ENCODE measurements at regions not wholly inside any gene's neighbourhood (a gene's known extent, or its start where the extent isn't known, plus 50 kb on each side); places are given as distances from the start of the nearest gene placed in this dataset.

- no peak overlapping the region for H3K9ac ChIP-seq (ENCODE audit: low read length)
- no peaks in the 10 kb centered on the region for H3K27me3 ChIP-seq (ENCODE audit: control insufficient read depth, insufficient read depth, low read length)
- H3K9me3 ChIP-seq (ENCODE audit: control insufficient read depth, low read length), result peaks cover 7% of the 10 kb centered on the region
- H3K4me3 ChIP-seq (ENCODE audit: low read length), result no peak overlapping the region
- H3K36me3 ChIP-seq (ENCODE audit: control insufficient read depth, insufficient read depth, low read length), result no peaks in the 10 kb centered on the region
- H3K4me1 ChIP-seq (ENCODE audit: control insufficient read depth, insufficient read depth, low read length), result no peaks in the 10 kb centered on the region
Measured at GRCh38 chr3:72223628-72224027, 438.7 kb upstream of the PROK2 start.

- Histone ChIP-seq H3K4me1 (ENCODE audit: control insufficient read depth, insufficient read depth, low read length) (no peaks in the 10 kb centered on the region), H3K36me3 (ENCODE audit: control insufficient read depth, insufficient read depth, low read length) (no peaks in the 10 kb centered on the region), H3K9ac (ENCODE audit: low read length) (no peak overlapping the region), H3K27me3 (ENCODE audit: control insufficient read depth, insufficient read depth, low read length) (no peaks in the 10 kb centered on the region), H3K4me3 (ENCODE audit: low read length) (no peak overlapping the region), H3K9me3 (ENCODE audit: control insufficient read depth, low read length) (peaks cover 7% of the 10 kb centered on the region)
Measured at GRCh38 chr3:72223116-72223515, 438.2 kb upstream of the PROK2 start.

- Histone ChIP-seq H3K9ac (ENCODE audit: low read length) (no peak overlapping the region), H3K9me3 (ENCODE audit: control insufficient read depth, low read length) (peaks cover 7% of the 10 kb centered on the region), H3K4me1 (ENCODE audit: control insufficient read depth, insufficient read depth, low read length) (no peaks in the 10 kb centered on the region), H3K36me3 (ENCODE audit: control insufficient read depth, insufficient read depth, low read length) (no peaks in the 10 kb centered on the region), H3K4me3 (ENCODE audit: low read length) (no peak overlapping the region), H3K27me3 (ENCODE audit: control insufficient read depth, insufficient read depth, low read length) (no peaks in the 10 kb centered on the region)
Measured at GRCh38 chr3:72222410-72222809, 437.5 kb upstream of the PROK2 start.

GRCh38 chr3:72220946-72221345, 436.0 kb upstream of the PROK2 start:
- no peaks in the 10 kb centered on the region for H3K4me1 ChIP-seq (ENCODE audit: control insufficient read depth, insufficient read depth, low read length)
- no peaks in the 10 kb centered on the region for H3K27me3 ChIP-seq (ENCODE audit: control insufficient read depth, insufficient read depth, low read length)
- H3K9me3 ChIP-seq (ENCODE audit: control insufficient read depth, low read length), result peaks cover 7% of the 10 kb centered on the region
- H3K9ac ChIP-seq (ENCODE audit: low read length), result no peak overlapping the region
- H3K4me3 ChIP-seq (ENCODE audit: low read length), result no peak overlapping the region
- no peaks in the 10 kb centered on the region for H3K36me3 ChIP-seq (ENCODE audit: control insufficient read depth, insufficient read depth, low read length)

GRCh38 chr3:72219752-72220151, 434.8 kb upstream of the PROK2 start:
- H3K27me3 ChIP-seq (ENCODE audit: control insufficient read depth, insufficient read depth, low read length), result no peaks in the 10 kb centered on the region
- H3K4me1 ChIP-seq (ENCODE audit: control insufficient read depth, insufficient read depth, low read length), result no peaks in the 10 kb centered on the region
- no peaks in the 10 kb centered on the region for H3K36me3 ChIP-seq (ENCODE audit: control insufficient read depth, insufficient read depth, low read length)
- no peak overlapping the region for H3K9ac ChIP-seq (ENCODE audit: low read length)
- peaks cover 7% of the 10 kb centered on the region for H3K9me3 ChIP-seq (ENCODE audit: control insufficient read depth, low read length)
- no peak overlapping the region for H3K4me3 ChIP-seq (ENCODE audit: low read length)

- Histone ChIP-seq H3K9ac (ENCODE audit: low read length) (no peak overlapping the region), H3K27me3 (ENCODE audit: control insufficient read depth, insufficient read depth, low read length) (no peaks in the 10 kb centered on the region), H3K9me3 (ENCODE audit: control insufficient read depth, low read length) (no peaks in the 10 kb centered on the region), H3K36me3 (ENCODE audit: control insufficient read depth, insufficient read depth, low read length) (no peaks in the 10 kb centered on the region), H3K4me1 (ENCODE audit: control insufficient read depth, insufficient read depth, low read length) (no peaks in the 10 kb centered on the region), H3K4me3 (ENCODE audit: low read length) (no peak overlapping the region)
Measured at GRCh38 chr3:72217570-72217969, 432.6 kb upstream of the PROK2 start.

GRCh38 chr3:72214066-72214951, 429.4 kb upstream of the PROK2 start:
- Histone ChIP-seq H3K36me3 (ENCODE audit: control insufficient read depth, insufficient read depth, low read length) (no peaks in the 10 kb centered on the region), H3K27me3 (ENCODE audit: control insufficient read depth, insufficient read depth, low read length) (no peaks in the 10 kb centered on the region), H3K9ac (ENCODE audit: low read length) (no peak overlapping the region), H3K9me3 (ENCODE audit: control insufficient read depth, low read length) (no peaks in the 10 kb centered on the region), H3K4me3 (ENCODE audit: low read length) (no peak overlapping the region), H3K4me1 (ENCODE audit: control insufficient read depth, insufficient read depth, low read length) (no peaks in the 10 kb centered on the region)

GRCh38 chr3:72213296-72214065, 428.5 kb upstream of the PROK2 start:
- H3K9ac ChIP-seq (ENCODE audit: low read length), result no peak overlapping the region
- H3K27me3 ChIP-seq (ENCODE audit: control insufficient read depth, insufficient read depth, low read length), result no peaks in the 10 kb centered on the region
- no peaks in the 10 kb centered on the region for H3K9me3 ChIP-seq (ENCODE audit: control insufficient read depth, low read length)
- no peaks in the 10 kb centered on the region for H3K4me1 ChIP-seq (ENCODE audit: control insufficient read depth, insufficient read depth, low read length)
- no peak overlapping the region for H3K4me3 ChIP-seq (ENCODE audit: low read length)
- no peaks in the 10 kb centered on the region for H3K36me3 ChIP-seq (ENCODE audit: control insufficient read depth, insufficient read depth, low read length)

GRCh38 chr3:72212396-72212795, 427.4 kb upstream of the PROK2 start:
- H3K4me1 ChIP-seq (ENCODE audit: control insufficient read depth, insufficient read depth, low read length), result no peaks in the 10 kb centered on the region
- H3K9me3 ChIP-seq (ENCODE audit: control insufficient read depth, low read length), result no peaks in the 10 kb centered on the region
- H3K36me3 ChIP-seq (ENCODE audit: control insufficient read depth, insufficient read depth, low read length), result no peaks in the 10 kb centered on the region
- H3K27me3 ChIP-seq (ENCODE audit: control insufficient read depth, insufficient read depth, low read length), result no peaks in the 10 kb centered on the region
- no peak overlapping the region for H3K9ac ChIP-seq (ENCODE audit: low read length)
- no peak overlapping the region for H3K4me3 ChIP-seq (ENCODE audit: low read length)

GRCh38 chr3:72210261-72210660, 425.3 kb upstream of the PROK2 start:
- Histone ChIP-seq H3K4me1 (ENCODE audit: control insufficient read depth, insufficient read depth, low read length) (no peaks in the 10 kb centered on the region), H3K9ac (ENCODE audit: low read length) (no peak overlapping the region), H3K36me3 (ENCODE audit: control insufficient read depth, insufficient read depth, low read length) (no peaks in the 10 kb centered on the region), H3K27me3 (ENCODE audit: control insufficient read depth, insufficient read depth, low read length) (no peaks in the 10 kb centered on the region), H3K4me3 (ENCODE audit: low read length) (no peak overlapping the region), H3K9me3 (ENCODE audit: control insufficient read depth, low read length) (no peaks in the 10 kb centered on the region)

- no peaks in the 10 kb centered on the region for H3K36me3 ChIP-seq (ENCODE audit: control insufficient read depth, insufficient read depth, low read length)
- no peaks in the 10 kb centered on the region for H3K9me3 ChIP-seq (ENCODE audit: control insufficient read depth, low read length)
- no peaks in the 10 kb centered on the region for H3K27me3 ChIP-seq (ENCODE audit: control insufficient read depth, insufficient read depth, low read length)
- no peak overlapping the region for H3K9ac ChIP-seq (ENCODE audit: low read length)
- no peak overlapping the region for H3K4me3 ChIP-seq (ENCODE audit: low read length)
- no peaks in the 10 kb centered on the region for H3K4me1 ChIP-seq (ENCODE audit: control insufficient read depth, insufficient read depth, low read length)
Measured at GRCh38 chr3:72205297-72205826, 420.4 kb upstream of the PROK2 start.

GRCh38 chr3:72204452-72204851, 419.5 kb upstream of the PROK2 start:
- no peak overlapping the region for H3K9ac ChIP-seq (ENCODE audit: low read length)
- no peaks in the 10 kb centered on the region for H3K9me3 ChIP-seq (ENCODE audit: control insufficient read depth, low read length)
- H3K27me3 ChIP-seq (ENCODE audit: control insufficient read depth, insufficient read depth, low read length), result no peaks in the 10 kb centered on the region
- no peaks in the 10 kb centered on the region for H3K4me1 ChIP-seq (ENCODE audit: control insufficient read depth, insufficient read depth, low read length)
- H3K36me3 ChIP-seq (ENCODE audit: control insufficient read depth, insufficient read depth, low read length), result no peaks in the 10 kb centered on the region
- no peak overlapping the region for H3K4me3 ChIP-seq (ENCODE audit: low read length)

All from mucosa of stomach (tissue), 1 donor.